PC-3 (cell line): ENCODE measurements at regions not wholly inside any gene's neighbourhood (a gene's known extent, or its start where the extent isn't known, plus 50 kb on each side); places are given as distances from the start of the nearest gene placed in this dataset.

Experiments used
- CTCF ChIP-seq: fragments of 300-600 bp; sonication (generic); conservative IDR thresholded peaks from 2 replicates; pipeline ENCODE4 v1.5.1; 2017; ENCODE audit warnings: antibody characterized with exemption, low read depth, mild to moderate bottlenecking, low read length
- EZH2phosphoT487 ChIP-seq: fragments of 300-600 bp; sonication (generic); IDR thresholded peaks from 2 replicates; pipeline ENCODE4 v1.6.1; 2018; ENCODE audit warnings: mild to moderate bottlenecking, antibody characterized with exemption, low read length, borderline replicate concordance

GRCh38 chr11:26228778-26229177, 103.2 kb upstream of the ANO3 start:
- TF ChIP-seq CTCF, result no peak
- TF ChIP-seq EZH2phosphoT487, result no peak
